SK-N-SH (cell line): ENCODE measurements at regions not wholly inside any gene's neighbourhood (a gene's known extent, or its start where the extent isn't known, plus 50 kb on each side); places are given as distances from the start of the nearest gene placed in this dataset.

Source experiments
- CTCF ChIA-PET: fragments of 300-600, 350-600 bp; formaldehyde crosslinking; extraction: SDS; loops from one replicate; lab custom pipeline; 2021; lab: Yijun Ruan, JAX
- POLR2A ChIA-PET: fragments of 350-600 bp; sonication (Branson Sonifier 250); formaldehyde crosslinking; extraction: SDS; loops from one replicate; lab custom pipeline; 2020; ENCODE audit warnings: antibody characterized with exemption, inconsistent platforms; lab: Yijun Ruan, JAX
- DNase-seq: peaks from one replicate; pipeline ENCODE4 v3.0.0; 2012
- H2AFZ ChIP-seq: fragments of 200-600 bp; sonication (generic); 2 replicates; pipeline ENCODE4 v1.8.1; 2016; ENCODE audit warnings: antibody characterized with exemption, mild to moderate bottlenecking, low read depth
- H3F3A ChIP-seq: fragments of 200-600 bp; sonication (generic); replicated peaks from 2 replicates; pipeline ENCODE3; 2016; ENCODE audit warnings: antibody characterized with exemption, mild to moderate bottlenecking; ENCODE audit not compliant: insufficient read depth
- H3K27ac ChIP-seq, 2 experiments: fragments of 200-500 bp in 1 of 2; fragments of 200-600 bp in 1 of 2; sonication (Bioruptor generic) in 1 of 2; sonication (generic), shearing (Covaris generic) in 1 of 2; 2 replicates each; pipeline versions ENCODE4 v1.5.1 to v1.6.1; 2014 to 2016; ENCODE audit warnings: low read depth in 2 of 2, inconsistent platforms in 1 of 2, low read length in 1 of 2, mild to moderate bottlenecking in 1 of 2, mixed read lengths in 1 of 2
- H3K27me3 ChIP-seq: fragments of 200-600 bp; sonication (generic), shearing (Covaris generic); 2 replicates; pipeline ENCODE4 v1.6.1; 2016; ENCODE audit warnings: mixed run types; ENCODE audit not compliant: insufficient read depth
- H3K36me3 ChIP-seq, 2 experiments: fragments of 200-500 bp in 1 of 2; fragments of 200-600 bp in 1 of 2; sonication (Bioruptor generic) in 1 of 2; sonication (generic) in 1 of 2; replicated peaks in 1 of 2; 2 replicates each; pipeline versions ENCODE3 to v1.5.1; 2014 to 2016; ENCODE audit warnings: low read length in 1 of 2, mild to moderate bottlenecking in 1 of 2; ENCODE audit not compliant: insufficient read depth in 2 of 2, control insufficient read depth in 1 of 2
- H3K4me1 ChIP-seq, 2 experiments: fragments of 200-500 bp in 1 of 2; fragments of 200-600 bp in 1 of 2; sonication (Bioruptor generic) in 1 of 2; sonication (generic), shearing (Covaris generic) in 1 of 2; 2 replicates each; pipeline versions ENCODE4 v1.5.1 to v1.6.1; 2014 to 2016; ENCODE audit warnings: low read depth in 1 of 2, low read length in 1 of 2, mixed run types in 1 of 2; ENCODE audit not compliant: insufficient read depth in 2 of 2, control insufficient read depth in 1 of 2
- H3K4me2 ChIP-seq: fragments of 200-600 bp; sonication (generic), shearing (Covaris generic); 2 replicates; pipeline ENCODE4 v1.6.1; 2017; ENCODE audit warnings: mixed run types
- H3K4me3 ChIP-seq, 2 experiments: fragments of 200-500 bp in 1 of 2; fragments of 200-600 bp in 1 of 2; sonication (Bioruptor generic) in 1 of 2; sonication (generic), shearing (Covaris generic) in 1 of 2; 2 replicates each; pipeline versions ENCODE4 v1.5.1 to v1.8.1; 2014 to 2016; ENCODE audit warnings: low read depth in 2 of 2, inconsistent platforms in 1 of 2, low read length in 1 of 2, mild to moderate bottlenecking in 1 of 2, mixed read lengths in 1 of 2, moderate library complexity in 1 of 2
- H3K79me2 ChIP-seq: fragments of 200-600 bp; sonication (generic); 2 replicates; pipeline ENCODE4 v1.8.1; 2017; ENCODE audit warnings: mild to moderate bottlenecking; ENCODE audit not compliant: insufficient read depth
- H3K9ac ChIP-seq: fragments of 200-600 bp; sonication (generic); 2 replicates; pipeline ENCODE4 v1.6.1; 2017; ENCODE audit warnings: mixed run types
- H3K9me2 ChIP-seq: fragments of 200-600 bp; sonication (generic); 2 replicates; pipeline ENCODE4 v1.6.1; 2017; ENCODE audit warnings: mixed run types
- H3K9me3 ChIP-seq: fragments of 200-600 bp; sonication (generic); 2 replicates; pipeline ENCODE4 v1.6.1; 2017; ENCODE audit warnings: mixed run types, mild to moderate bottlenecking, moderate library complexity
- H4K20me1 ChIP-seq: fragments of 200-600 bp; sonication (generic); 2 replicates; pipeline ENCODE4 v1.6.1; 2017; ENCODE audit warnings: mild to moderate bottlenecking, mixed run types; ENCODE audit not compliant: insufficient read depth
- CHD2 ChIP-seq: fragments of 150-350 bp; IDR thresholded peaks from 2 replicates; pipeline ENCODE4 v1.6.1; 2018; ENCODE audit warnings: low read length; ENCODE audit not compliant: partially characterized antibody
- EZH2phosphoT487 ChIP-seq: fragments of 200-600 bp; sonication (generic); IDR thresholded peaks from 2 replicates; pipeline ENCODE4 v1.6.1; 2017; ENCODE audit warnings: low read depth, mixed run types, mild to moderate bottlenecking, antibody characterized with exemption, moderate library complexity, borderline replicate concordance
- IRF3 ChIP-seq: fragments of 150-350 bp; IDR thresholded peaks from 2 replicates; pipeline ENCODE4 v1.6.1; 2016; ENCODE audit warnings: mild to moderate bottlenecking, low read depth, low read length
- MXI1 ChIP-seq: IDR thresholded peaks from 2 replicates; pipeline ENCODE4 v1.6.1; 2012; ENCODE audit warnings: mild to moderate bottlenecking, low read depth, low read length, improper control_type of control experiment
- PBX3 ChIP-seq: IDR thresholded peaks from 2 replicates; pipeline ENCODE4; 2012
- SMC3 ChIP-seq: IDR thresholded peaks from 2 replicates; pipeline ENCODE4 v1.6.1; 2012; ENCODE audit warnings: low read depth, low read length, improper control_type of control experiment
- TEAD4 ChIP-seq: IDR thresholded peaks from 2 replicates; pipeline ENCODE4 v1.4.0; 2012; ENCODE audit warnings: mild to moderate bottlenecking, borderline replicate concordance; ENCODE audit not compliant: insufficient read depth
- WGBS: methylation state at CpG from one replicate; pipeline ENCODE4 v1.1.6; 2017; ENCODE audit warnings: low lambda C conversion rate; 5-methylcytosine and 5-hydroxymethylcytosine counted together

GRCh38 chr3:83251490-83251889 lies 1490.0 kb upstream of the GBE1 start:
- POLR2A ChIA-PET: no interaction called here
- DNase-seq: no peak
- H3K27me3 ChIP-seq: peaks cover 7% of the 10 kb centered on the region; the same call in 1 of the 2 replicates
- no peak overlapping the region for H3K4me2 ChIP-seq
- no peaks in the 10 kb centered on the region for H3K79me2 ChIP-seq
- TF ChIP-seq SMC3 (no peak), PBX3 (no peak), CHD2 (no peak)
- TF ChIP-seq, all 33 proteins: peak for 0
- H3K4me1 ChIP-seq: no peaks in the 10 kb centered on the region
- H3K9me2 ChIP-seq: no peaks in the 10 kb centered on the region
- H3K9ac ChIP-seq: no peak overlapping the region
- no peaks in the 10 kb centered on the region for H3F3A ChIP-seq
- no peak overlapping the region for H3K4me3 ChIP-seq
- H3K27ac ChIP-seq: no peak overlapping the region
- no peaks in the 10 kb centered on the region for H4K20me1 ChIP-seq
- WGBS: 14% methylated on average over 5 of the region's 5 CpGs
- CTCF ChIA-PET: no interaction called here
- no peaks in the 10 kb centered on the region for H3K9me3 ChIP-seq
- H3K36me3 ChIP-seq: no peaks in the 10 kb centered on the region
- H2AFZ ChIP-seq: no peak overlapping the region

GRCh38 chr3:83250613-83251012 lies 1489.2 kb upstream of the GBE1 start:
- POLR2A ChIA-PET: no interaction called here
- H3K27ac ChIP-seq: no peak overlapping the region
- H3K9me3 ChIP-seq: no peaks in the 10 kb centered on the region
- 0% methylated on average over 1 of the region's 1 CpG for WGBS
- TF ChIP-seq TEAD4 (no peak), MXI1 (no peak)
- no peak overlapping the region for H2AFZ ChIP-seq
- no peaks in the 10 kb centered on the region for H3K9me2 ChIP-seq
- no peak overlapping the region for H3K4me2 ChIP-seq
- CTCF ChIA-PET: no interaction called here
- H3K4me3 ChIP-seq: no peak overlapping the region
- H3K27me3 ChIP-seq: peaks cover 7% of the 10 kb centered on the region; the same call in 1 of the 2 replicates
- no peak overlapping the region for H3K9ac ChIP-seq
- H3K4me1 ChIP-seq: no peaks in the 10 kb centered on the region
- H3F3A ChIP-seq: no peaks in the 10 kb centered on the region
- no peaks in the 10 kb centered on the region for H3K36me3 ChIP-seq
- no peaks in the 10 kb centered on the region for H4K20me1 ChIP-seq
- DNase-seq: no peak
- H3K79me2 ChIP-seq: no peaks in the 10 kb centered on the region

GRCh38 chr3:83248454-83248853 lies 1487.0 kb upstream of the GBE1 start:
- Histone ChIP-seq H3K36me3 (no peaks in the 10 kb centered on the region), H2AFZ (no peak overlapping the region), H3F3A (no peaks in the 10 kb centered on the region), H4K20me1 (no peaks in the 10 kb centered on the region), H3K9me3 (no peaks in the 10 kb centered on the region), H3K79me2 (no peaks in the 10 kb centered on the region), H3K9ac (no peak overlapping the region), H3K27me3 (no peaks in the 10 kb centered on the region), H3K4me3 (no peak overlapping the region), H3K27ac (no peak overlapping the region), H3K4me1 (no peaks in the 10 kb centered on the region), H3K9me2 (no peaks in the 10 kb centered on the region), H3K4me2 (no peak overlapping the region)
- DNase-seq: no peak
- TF ChIP-seq IRF3 (no peak), EZH2phosphoT487 (no peak)
- POLR2A ChIA-PET: no interaction called here
- 7% methylated on average over 3 of the region's 3 CpGs for WGBS
- CTCF ChIA-PET: no interaction called here
